SK-N-SH treated with all-trans-retinoic acid at 6 μM for 48 hours (cell line): ENCODE measurements at regions not wholly inside any gene's neighbourhood (a gene's known extent, or its start where the extent isn't known, plus 50 kb on each side); places are given as distances from the start of the nearest gene placed in this dataset.
"Not testable (repeated sequence)": the region's sequence is repeated elsewhere in the genome, so short reads cannot be mapped to it uniquely, and the experiment has no call there.

Experiments used
- ATAC-seq: fragments of 200-7000 bp; cut with Tn5 transposase; 3 replicates; pipeline ENCODE4 v1.9.1; 2020; ENCODE audit warnings: mild to moderate bottlenecking, moderate library complexity
- BACH2 ChIP-seq: fragments of 250-450 bp; sonication (Bioruptor Pico); IDR thresholded peaks from 2 replicates; pipeline ENCODE4 v1.9.0; 2021; ENCODE audit warnings: mild to moderate bottlenecking, borderline replicate concordance
- CREB5 ChIP-seq: fragments of 250-450 bp; sonication (Bioruptor Pico); IDR thresholded peaks from 2 replicates; pipeline ENCODE4 v1.5.1; 2020; ENCODE audit warnings: low read depth, mild to moderate bottlenecking, moderate library complexity
- CSRNP3 ChIP-seq: fragments of 250-450 bp; sonication (Bioruptor Pico); IDR thresholded peaks from 2 replicates; pipeline ENCODE4 v1.5.1; 2021; ENCODE audit warnings: mild to moderate bottlenecking, moderate library complexity
- ESRRG ChIP-seq: fragments of 250-450 bp; sonication (Bioruptor Pico); IDR thresholded peaks from 2 replicates; pipeline ENCODE4 v1.6.1; 2021; ENCODE audit warnings: mild to moderate bottlenecking
- ISL1 ChIP-seq: fragments of 250-450 bp; sonication (Bioruptor Pico); IDR thresholded peaks from 2 replicates; pipeline ENCODE4 v2.1.2; 2022; ENCODE audit warnings: mild to moderate bottlenecking, moderate library complexity
- PATZ1 ChIP-seq: fragments of 250-450 bp; sonication (Bioruptor Pico); IDR thresholded peaks from 2 replicates; pipeline ENCODE4 v1.8.0; 2020; ENCODE audit warnings: mild to moderate bottlenecking, moderate library complexity, borderline replicate concordance
- PPARA ChIP-seq: fragments of 250-450 bp; sonication (Bioruptor Pico); IDR thresholded peaks from 2 replicates; pipeline ENCODE4 v1.5.0; 2020; ENCODE audit warnings: mild to moderate bottlenecking, borderline replicate concordance
- RARB ChIP-seq: fragments of 250-450 bp; sonication (Bioruptor Pico); IDR thresholded peaks from 2 replicates; pipeline ENCODE4 v1.8.0; 2021; ENCODE audit warnings: mild to moderate bottlenecking, moderate library complexity
- TCF4 ChIP-seq: fragments of 250-450 bp; sonication (Bioruptor Pico); IDR thresholded peaks from 2 replicates; pipeline ENCODE4 v1.8.0; 2021; ENCODE audit warnings: mild to moderate bottlenecking, moderate library complexity, borderline replicate concordance
- TSHZ2 ChIP-seq: fragments of 250-450 bp; sonication (Bioruptor Pico); IDR thresholded peaks from 2 replicates; pipeline ENCODE4 v1.5.0; 2020; ENCODE audit warnings: mild to moderate bottlenecking, moderate library complexity
- ZNF70 ChIP-seq: fragments of 450-650 bp; formaldehyde crosslinking; IDR thresholded peaks from 2 replicates; pipeline ENCODE4 v1.5.0; 2020; ENCODE audit warnings: mild to moderate bottlenecking, moderate library complexity
- ZNF8 ChIP-seq: fragments of 450-650 bp; formaldehyde crosslinking; IDR thresholded peaks from 2 replicates; pipeline ENCODE4 v1.5.0; 2020; ENCODE audit warnings: mild to moderate bottlenecking, moderate library complexity
- TF ChIP-seq, protein P1 (sequence below): fragments of 250-450 bp; sonication (Bioruptor Pico); IDR thresholded peaks from 2 replicates; pipeline ENCODE4 v1.8.0; 2021; ENCODE audit warnings: low read depth, mild to moderate bottlenecking, moderate library complexity, borderline replicate concordance

GRCh38 chr16:66020642-66021041 is 345.8 kb upstream of the CDH5 start:
- no peak for ATAC-seq
- TF ChIP-seq ZNF70 (CRISPR knock-in tag) (no peak), CSRNP3 (CRISPR knock-in tag) (no peak), ISL1 (CRISPR knock-in tag) (no peak), TCF4 (CRISPR knock-in tag) (no peak), CREB5 (CRISPR knock-in tag) (no peak), PPARA (CRISPR knock-in tag) (no peak), TSHZ2 (CRISPR knock-in tag) (no peak), ZNF8 (CRISPR knock-in tag) (no peak)
- TF ChIP-seq, protein P1, sequence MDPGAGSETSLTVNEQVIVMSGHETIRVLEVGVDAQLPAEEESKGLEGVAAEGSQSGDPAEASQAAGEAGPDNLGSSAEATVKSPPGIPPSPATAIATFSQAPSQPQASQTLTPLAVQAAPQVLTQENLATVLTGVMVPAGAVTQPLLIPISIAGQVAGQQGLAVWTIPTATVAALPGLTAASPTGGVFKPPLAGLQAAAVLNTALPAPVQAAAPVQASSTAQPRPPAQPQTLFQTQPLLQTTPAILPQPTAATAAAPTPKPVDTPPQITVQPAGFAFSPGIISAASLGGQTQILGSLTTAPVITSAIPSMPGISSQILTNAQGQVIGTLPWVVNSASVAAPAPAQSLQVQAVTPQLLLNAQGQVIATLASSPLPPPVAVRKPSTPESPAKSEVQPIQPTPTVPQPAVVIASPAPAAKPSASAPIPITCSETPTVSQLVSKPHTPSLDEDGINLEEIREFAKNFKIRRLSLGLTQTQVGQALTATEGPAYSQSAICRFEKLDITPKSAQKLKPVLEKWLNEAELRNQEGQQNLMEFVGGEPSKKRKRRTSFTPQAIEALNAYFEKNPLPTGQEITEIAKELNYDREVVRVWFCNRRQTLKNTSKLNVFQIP = no peak

GRCh38 chr16:66020046-66020445 is 346.4 kb upstream of the CDH5 start:
- no peak for TF ChIP-seq BACH2 (CRISPR knock-in tag)
- TF ChIP-seq, all 23 proteins: peak for 0

GRCh38 chr16:66019502-66019901 is 347.0 kb upstream of the CDH5 start:
- not testable (repeated sequence) for ATAC-seq

More at GRCh38 chr16:66020046-66020445, 346.4 kb upstream of the CDH5 start:
- ATAC-seq = no peak

DNA sequence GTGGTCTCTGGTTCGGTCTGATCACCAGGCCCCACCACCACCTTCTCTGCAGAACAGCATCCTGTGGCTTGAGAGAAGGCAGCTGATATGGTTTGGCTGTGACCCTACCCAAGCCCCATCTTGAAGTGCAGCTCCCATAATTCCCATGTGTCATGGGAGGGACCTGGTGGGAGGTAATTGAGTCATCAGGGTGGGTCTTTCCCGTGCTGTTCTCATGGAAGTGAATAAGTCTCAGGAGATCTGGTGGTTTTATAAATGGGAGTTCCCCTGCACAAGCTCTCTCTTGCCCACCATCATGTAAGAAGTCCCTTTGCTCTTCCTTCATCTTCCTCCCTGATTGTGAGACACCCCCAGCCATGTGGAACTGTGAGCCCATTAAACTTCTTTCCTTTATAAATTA is 352.3 kb upstream of the CDH5 start:
- ATAC-seq = no peak
- TF ChIP-seq PATZ1 (no peak), CSRNP3 (CRISPR knock-in tag) (no peak)
- TF ChIP-seq, all 23 proteins: peak for 0

- TF ChIP-seq TCF4 (CRISPR knock-in tag) (no peak), ESRRG (CRISPR knock-in tag) (no peak), RARB (no peak), ZNF8 (CRISPR knock-in tag) (no peak), ZNF70 (CRISPR knock-in tag) (no peak), PPARA (CRISPR knock-in tag) (no peak), ISL1 (CRISPR knock-in tag) (no peak)
- no peak for ATAC-seq
These were observed 353.0 kb upstream of the CDH5 start for GRCh38 chr16:66013486-66013885.
